Calu3 (cell line): ENCODE measurements at regions not wholly inside any gene's neighbourhood (a gene's known extent, or its start where the extent isn't known, plus 50 kb on each side); places are given as distances from the start of the nearest gene placed in this dataset.

Source experiments
- BruUV-seq: library from RNA; stranded (reverse); fragments of 400-500 nt; replicated peaks from 2 replicates; lab custom pipeline; 2021; lab: Mats Ljungman, UMichigan
- CTCF ChIA-PET: fragments of 300-600 bp; sonication (Branson Sonifier 250); formaldehyde crosslinking; loops from one replicate; lab custom pipeline; 2022; ENCODE audit warnings: antibody characterized with exemption; lab: Charles Lee
- DNase-seq: peaks from one replicate; pipeline ENCODE4 v3.0.0; 2022
- H3K27ac Mint-ChIP-seq: one replicate; pipeline ENCODE4 v1.8.0; 2022; ENCODE audit warnings: mixed read lengths; ENCODE audit not compliant: unreplicated experiment
- H3K27me3 Mint-ChIP-seq: one replicate; pipeline ENCODE4 v1.8.0; 2022; ENCODE audit warnings: mixed read lengths; ENCODE audit not compliant: unreplicated experiment
- H3K36me3 Mint-ChIP-seq: one replicate; pipeline ENCODE4 v1.8.0; 2022; ENCODE audit warnings: mild to moderate bottlenecking, moderate library complexity, mixed read lengths; ENCODE audit not compliant: insufficient read depth, unreplicated experiment
- H3K4me1 Mint-ChIP-seq: one replicate; pipeline ENCODE4 v1.8.0; 2022; ENCODE audit warnings: mild to moderate bottlenecking, low read depth, mixed read lengths; ENCODE audit not compliant: unreplicated experiment
- H3K4me3 Mint-ChIP-seq: one replicate; pipeline ENCODE4 v1.8.0; 2022; ENCODE audit warnings: mild to moderate bottlenecking, low read depth, moderate library complexity, mixed read lengths; ENCODE audit not compliant: unreplicated experiment
- H3K9me3 Mint-ChIP-seq: one replicate; pipeline ENCODE4 v1.8.0; 2022; ENCODE audit warnings: low read depth, mixed read lengths; ENCODE audit not compliant: unreplicated experiment
- CTCF ChIP-seq: fragments of 200-600 bp; IDR thresholded peaks from one replicate; pipeline ENCODE4 v1.8.0; 2022; ENCODE audit warnings: antibody characterized with exemption; ENCODE audit not compliant: unreplicated experiment
- intact Hi-C: fragments of 100-400 bp; cut with micrococcal nuclease; formaldehyde crosslinking; loops from one replicate; pipeline ENCODE4 v1.10.0; 2022; ENCODE audit not compliant: unreplicated experiment

GRCh38 chr4:162839814-162840213 lies 326.9 kb downstream of the NAF1 start:
- H3K9me3 Mint-ChIP-seq = peaks cover 3% of the 10 kb centered on the region
- H3K4me3 Mint-ChIP-seq = no peak overlapping the region
- CTCF ChIA-PET = no interaction called here
- intact Hi-C loops = no loop called here
- BruUV-seq = no TSS peak
- H3K27ac Mint-ChIP-seq = no peak overlapping the region
- no peaks in the 10 kb centered on the region for H3K4me1 Mint-ChIP-seq
- no peak for TF ChIP-seq CTCF
- no peak for DNase-seq
- H3K36me3 Mint-ChIP-seq = no peaks in the 10 kb centered on the region
- no peaks in the 10 kb centered on the region for H3K27me3 Mint-ChIP-seq

GRCh38 chr4:162838671-162839070 lies 328.0 kb downstream of the NAF1 start:
- H3K36me3 Mint-ChIP-seq = no peaks in the 10 kb centered on the region

GRCh38 chr4:162837679-162838078 lies 329.0 kb downstream of the NAF1 start:
- CTCF ChIA-PET = no interaction called here
- H3K9me3 Mint-ChIP-seq = peaks cover 4% of the 10 kb centered on the region
- TF ChIP-seq CTCF = no peak
- H3K4me1 Mint-ChIP-seq = no peaks in the 10 kb centered on the region
- no peaks in the 10 kb centered on the region for H3K36me3 Mint-ChIP-seq
- H3K27me3 Mint-ChIP-seq = no peaks in the 10 kb centered on the region
- intact Hi-C loops = no loop called here
- no TSS peak for BruUV-seq
- H3K27ac Mint-ChIP-seq = no peak overlapping the region
- no peak overlapping the region for H3K4me3 Mint-ChIP-seq
- no peak for DNase-seq

More at GRCh38 chr4:162838671-162839070, 328.0 kb downstream of the NAF1 start:
- H3K4me3 Mint-ChIP-seq = no peak overlapping the region
- H3K27ac Mint-ChIP-seq = no peak overlapping the region
- TF ChIP-seq CTCF = no peak
- CTCF ChIA-PET = interaction anchor here (0.7 kb wide), 1 partner anchor 42 kb away, joined by 4 read pairs; no protein-coding TSS in a partner anchor
- no TSS peak for BruUV-seq
- no peaks in the 10 kb centered on the region for H3K4me1 Mint-ChIP-seq
- no peak for DNase-seq
- no peaks in the 10 kb centered on the region for H3K27me3 Mint-ChIP-seq
- H3K9me3 Mint-ChIP-seq = peaks cover 3% of the 10 kb centered on the region
- intact Hi-C loops = no loop called here

GRCh38 chr4:162837241-162837640 lies 329.4 kb downstream of the NAF1 start:
- no TSS peak for BruUV-seq
- H3K36me3 Mint-ChIP-seq = no peaks in the 10 kb centered on the region
- no peak for DNase-seq
- H3K4me3 Mint-ChIP-seq = no peak overlapping the region
- H3K9me3 Mint-ChIP-seq = peaks cover 4% of the 10 kb centered on the region
- CTCF ChIA-PET = no interaction called here
- no peaks in the 10 kb centered on the region for H3K4me1 Mint-ChIP-seq
- TF ChIP-seq CTCF = no peak
- H3K27ac Mint-ChIP-seq = no peak overlapping the region
- intact Hi-C loops = no loop called here
- H3K27me3 Mint-ChIP-seq = no peaks in the 10 kb centered on the region
